SJCRH30 (cell line): ENCODE measurements at regions not wholly inside any gene's neighbourhood (a gene's known extent, or its start where the extent isn't known, plus 50 kb on each side); places are given as distances from the start of the nearest gene placed in this dataset.

Source experiments
- DNase-seq, 2 experiments: peaks; one replicate each; pipeline ENCODE4 v3.0.0-alpha.2; 2015 to 2020
- H3K27ac ChIP-seq: fragments of 250-450 bp; sonication (Bioruptor Pico); 2 replicates; pipeline ENCODE4 v1.5.1; 2020; ENCODE audit warnings: mild to moderate bottlenecking, moderate library complexity
- H3K27me3 ChIP-seq: fragments of 250-450 bp; sonication (Bioruptor Pico); 2 replicates; pipeline ENCODE4 v1.5.1; 2020; ENCODE audit warnings: mild to moderate bottlenecking, moderate library complexity
- H3K36me3 ChIP-seq: fragments of 250-450 bp; sonication (Bioruptor Pico); 2 replicates; pipeline ENCODE4 v1.5.1; 2020; ENCODE audit warnings: mild to moderate bottlenecking, moderate library complexity
- H3K4me1 ChIP-seq: fragments of 250-450 bp; sonication (Bioruptor Pico); 2 replicates; pipeline ENCODE4 v1.5.1; 2020; ENCODE audit warnings: mild to moderate bottlenecking, moderate library complexity
- H3K4me3 ChIP-seq: fragments of 250-450 bp; sonication (Bioruptor Pico); 2 replicates; pipeline ENCODE4 v1.5.1; 2020; ENCODE audit warnings: mild to moderate bottlenecking, moderate library complexity
- H3K9me3 ChIP-seq: fragments of 250-450 bp; sonication (Bioruptor Pico); replicated peaks from 2 replicates; pipeline ENCODE4 v1.5.1; 2020; ENCODE audit warnings: mild to moderate bottlenecking, moderate library complexity

DNA sequence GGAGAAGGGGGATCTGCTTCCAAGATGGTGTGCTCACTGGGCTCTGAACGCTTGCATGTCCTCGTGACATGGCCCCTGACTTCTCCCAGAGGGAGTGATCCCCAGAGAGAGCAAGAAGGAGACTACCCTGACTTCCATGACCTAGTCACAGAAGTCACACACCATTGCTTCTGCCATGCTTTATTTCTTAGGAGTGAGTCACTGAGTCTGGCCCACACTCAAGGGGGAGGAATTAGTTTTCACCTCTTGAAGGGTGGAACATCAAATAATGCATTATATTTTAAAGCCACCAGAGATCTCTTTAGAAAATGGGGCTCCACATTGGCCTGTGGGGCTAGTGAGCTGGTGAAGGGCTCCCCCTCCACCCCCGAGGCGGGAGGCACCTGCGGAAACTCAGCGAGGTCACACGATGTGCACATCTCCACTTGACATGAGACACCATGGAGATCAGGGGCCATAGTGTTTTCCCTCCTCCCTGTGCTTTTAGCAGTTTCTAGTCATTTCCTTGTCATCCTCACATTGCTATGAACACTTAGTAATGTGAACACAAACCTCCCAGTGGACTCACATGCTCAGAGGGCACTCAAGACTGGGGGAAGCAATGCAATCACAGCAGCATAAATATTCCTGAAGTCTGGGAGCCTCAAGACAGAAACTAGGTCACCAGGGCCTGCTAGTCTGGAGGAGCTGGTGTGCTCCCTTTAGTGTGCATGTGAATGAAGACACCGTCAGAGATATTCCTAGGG is 87.4 kb upstream of the FZD10 start:
- H3K9me3 ChIP-seq: no peaks in the 10 kb centered on the region
- H3K4me1 ChIP-seq: no peaks in the 10 kb centered on the region
- H3K36me3 ChIP-seq: no peaks in the 10 kb centered on the region
- no peak overlapping the region for H3K4me3 ChIP-seq
- DNase-seq: no peak
- H3K27me3 ChIP-seq: no peaks in the 10 kb centered on the region
- H3K27ac ChIP-seq: no peak overlapping the region

DNA sequence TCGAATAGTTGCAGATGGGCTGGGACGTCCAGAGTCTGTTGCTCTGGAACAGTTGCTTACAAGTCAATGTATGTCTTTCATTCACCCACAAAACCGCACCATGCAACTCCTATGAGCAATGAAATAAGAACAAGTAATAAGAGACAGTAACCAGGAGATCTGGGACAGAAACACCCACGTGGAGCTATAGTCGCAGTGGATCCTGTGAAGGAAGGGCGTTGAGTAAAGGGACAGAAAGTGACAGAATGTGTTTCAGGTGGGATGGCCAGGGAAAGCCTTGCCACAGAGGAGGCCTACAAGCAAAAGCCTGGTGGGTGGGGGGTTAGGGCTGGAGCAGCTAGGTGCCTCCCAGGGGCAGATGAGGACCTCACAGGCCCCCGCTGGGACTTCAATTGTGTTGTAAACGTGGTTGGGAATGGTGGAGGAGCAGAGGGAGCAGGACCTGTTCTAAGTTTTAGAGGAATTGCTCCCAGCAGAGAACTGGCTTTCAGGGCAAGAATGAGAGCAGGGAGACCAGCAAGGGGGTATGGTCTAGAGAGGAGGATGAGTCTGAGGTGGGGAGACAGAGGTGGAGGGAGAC is 86.7 kb upstream of the FZD10 start:
- no peak for DNase-seq
- Histone ChIP-seq H3K9me3 (no peaks in the 10 kb centered on the region), H3K27ac (no peak overlapping the region), H3K4me3 (no peak overlapping the region), H3K36me3 (no peaks in the 10 kb centered on the region), H3K4me1 (no peaks in the 10 kb centered on the region), H3K27me3 (no peaks in the 10 kb centered on the region)

DNA sequence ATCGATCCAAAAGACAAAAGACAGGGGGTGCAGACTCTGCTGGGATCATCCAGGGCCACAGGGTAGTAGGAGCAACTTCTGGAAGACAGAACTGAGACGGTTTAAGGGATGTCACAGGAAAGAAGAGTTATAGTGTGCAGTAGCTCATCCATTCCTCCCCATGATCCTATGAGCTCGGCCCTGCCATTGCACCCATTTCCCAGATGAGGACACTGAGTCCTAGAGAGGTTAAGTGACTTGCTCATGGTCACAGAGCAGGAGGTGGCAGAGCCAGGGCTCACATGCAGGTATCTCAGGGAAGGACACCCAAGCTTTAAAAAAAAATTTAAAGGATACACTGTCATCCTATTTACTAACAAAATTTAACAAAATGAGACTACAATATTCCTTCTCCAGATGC is 86.1 kb upstream of the FZD10 start:
- Histone ChIP-seq H3K4me1 (no peaks in the 10 kb centered on the region), H3K4me3 (no peak overlapping the region), H3K27me3 (no peaks in the 10 kb centered on the region), H3K27ac (no peak overlapping the region), H3K9me3 (no peaks in the 10 kb centered on the region), H3K36me3 (no peaks in the 10 kb centered on the region)
- DNase-seq: no peak

DNA sequence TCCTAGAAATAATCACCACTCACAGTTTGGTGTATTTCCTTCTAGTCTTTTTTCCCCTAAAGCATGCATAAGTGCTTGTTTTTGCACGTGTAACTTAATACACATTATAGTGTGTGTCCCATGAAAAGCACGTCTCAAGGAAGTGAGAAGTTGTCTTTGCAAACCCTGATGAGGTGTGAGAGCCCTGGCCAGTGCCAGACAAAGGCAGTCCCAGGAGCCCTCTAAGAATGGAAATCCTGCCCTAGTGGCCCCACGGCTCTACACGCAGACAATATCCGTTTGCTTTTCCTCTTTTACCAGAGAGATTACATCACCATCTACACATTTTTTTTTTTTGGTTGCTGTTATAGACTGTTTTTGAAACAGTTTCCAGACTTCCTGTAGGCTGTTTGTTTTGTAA is 85.5 kb upstream of the FZD10 start:
- DNase-seq: no peak
- no peaks in the 10 kb centered on the region for H3K9me3 ChIP-seq
- no peaks in the 10 kb centered on the region for H3K36me3 ChIP-seq
- no peaks in the 10 kb centered on the region for H3K4me1 ChIP-seq
- no peak overlapping the region for H3K27ac ChIP-seq
- H3K27me3 ChIP-seq: no peaks in the 10 kb centered on the region
- no peak overlapping the region for H3K4me3 ChIP-seq

DNA sequence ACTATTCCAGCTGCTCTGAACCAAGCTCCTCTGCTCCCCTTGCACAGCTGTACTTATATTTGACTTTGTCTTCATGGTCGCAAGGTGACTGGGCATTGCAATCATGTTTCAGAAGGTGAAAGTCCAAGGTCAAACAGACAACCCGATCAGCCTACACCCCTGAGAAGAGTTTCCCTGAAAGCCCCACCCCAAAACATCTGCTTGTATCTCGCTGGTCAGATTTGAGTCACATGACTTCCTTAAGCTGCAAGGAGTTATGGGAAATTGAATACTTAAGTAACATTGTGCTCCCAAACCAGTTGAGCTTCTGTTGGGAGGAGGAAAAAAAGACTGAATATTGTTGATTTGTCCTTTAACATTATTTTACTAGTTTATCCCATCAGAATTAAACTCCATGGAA is 83.4 kb upstream of the FZD10 start:
- H3K36me3 ChIP-seq: no peaks in the 10 kb centered on the region
- H3K27me3 ChIP-seq: no peaks in the 10 kb centered on the region
- no peak overlapping the region for H3K4me3 ChIP-seq
- no peaks in the 10 kb centered on the region for H3K9me3 ChIP-seq
- no peak overlapping the region for H3K27ac ChIP-seq
- no peak for DNase-seq
- H3K4me1 ChIP-seq: no peaks in the 10 kb centered on the region

DNA sequence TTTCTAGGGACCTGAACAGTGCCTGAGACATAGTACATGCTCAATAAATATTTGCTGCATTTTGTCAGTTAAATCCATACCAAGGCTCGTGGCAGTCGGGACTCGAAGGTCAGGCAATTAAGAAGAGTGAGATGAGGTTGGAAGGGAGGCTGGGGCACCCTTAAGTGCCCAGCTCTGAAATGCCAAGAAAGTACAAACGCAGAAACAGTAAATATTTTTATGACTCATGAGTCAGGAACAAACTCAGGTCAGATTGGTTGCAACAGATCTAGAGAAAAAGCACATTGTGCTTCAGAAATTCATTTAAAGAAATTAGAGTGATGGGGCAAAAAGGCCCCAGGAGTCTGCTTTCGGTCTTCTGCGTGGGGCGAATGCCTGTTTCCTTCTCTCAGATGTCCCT is 83.0 kb upstream of the FZD10 start:
- no peak for DNase-seq
- H3K4me1 ChIP-seq: no peaks in the 10 kb centered on the region
- H3K9me3 ChIP-seq: no peaks in the 10 kb centered on the region
- no peaks in the 10 kb centered on the region for H3K36me3 ChIP-seq
- no peaks in the 10 kb centered on the region for H3K27me3 ChIP-seq
- no peak overlapping the region for H3K4me3 ChIP-seq
- no peak overlapping the region for H3K27ac ChIP-seq

DNA sequence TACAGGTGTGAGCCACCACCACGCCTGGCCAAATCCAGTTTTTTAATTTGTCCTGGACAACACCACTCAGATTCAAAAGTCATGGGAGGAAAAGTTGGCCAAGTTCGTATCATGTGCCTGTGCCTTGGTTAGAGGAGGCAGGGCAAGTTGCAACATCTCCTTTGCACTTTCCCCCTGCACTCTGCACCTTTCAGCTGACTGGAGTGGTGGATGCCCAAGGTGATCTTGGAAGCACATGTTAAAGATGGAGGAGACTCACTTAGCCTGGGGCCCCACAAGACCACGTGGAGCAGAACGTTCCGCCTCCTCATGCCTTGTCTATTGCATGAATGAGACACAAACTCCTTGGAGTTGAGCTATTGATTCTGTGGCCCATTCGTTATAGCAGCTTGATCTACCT is 82.1 kb upstream of the FZD10 start:
- Histone ChIP-seq H3K36me3 (no peaks in the 10 kb centered on the region), H3K4me1 (no peaks in the 10 kb centered on the region), H3K27me3 (0 out of 2 replicates have a peak, but pooled peaks cover under 1% of the 10 kb centered on the region), H3K27ac (no peak overlapping the region), H3K4me3 (no peak overlapping the region), H3K9me3 (no peaks in the 10 kb centered on the region)
- DNase-seq: no peak

DNA sequence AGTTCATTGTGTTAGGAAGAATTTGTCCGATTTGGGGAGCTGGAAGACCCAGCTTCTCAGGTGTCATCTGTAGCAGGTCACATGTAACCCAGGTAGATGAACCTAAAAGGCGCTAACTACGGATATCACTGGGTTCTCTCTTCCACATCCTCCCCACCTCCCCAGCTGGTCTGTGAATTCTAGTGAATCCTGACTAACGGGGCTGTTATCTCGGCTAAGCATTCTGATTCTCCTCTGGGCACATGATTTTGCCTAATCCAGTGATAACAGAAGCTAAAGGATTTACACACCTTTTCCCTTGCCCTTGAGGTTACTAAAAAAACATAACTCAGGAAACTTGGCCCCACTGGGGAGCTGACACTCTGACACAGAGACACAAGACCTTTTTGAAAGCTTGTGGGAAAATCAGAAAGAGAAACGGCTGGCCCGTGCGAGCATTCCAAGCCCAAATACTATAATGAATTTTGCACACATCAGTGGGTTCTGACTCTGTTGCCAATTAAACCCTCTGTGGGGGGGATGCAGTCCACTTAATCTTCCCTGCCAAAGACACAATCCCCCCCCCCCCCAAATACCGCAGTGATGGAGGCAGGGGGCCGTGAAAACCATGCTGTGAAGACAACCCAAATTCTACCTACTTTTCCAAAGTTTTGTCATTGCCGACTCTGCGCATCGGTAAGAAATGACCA is 81.0 kb upstream of the FZD10 start:
- H3K36me3 ChIP-seq: no peaks in the 10 kb centered on the region
- no peaks in the 10 kb centered on the region for H3K4me1 ChIP-seq
- H3K27me3 ChIP-seq: 0 out of 2 replicates have a peak, but pooled peaks cover 4% of the 10 kb centered on the region
- H3K27ac ChIP-seq: no peak overlapping the region
- no peak for DNase-seq
- H3K4me3 ChIP-seq: no peak overlapping the region
- H3K9me3 ChIP-seq: no peaks in the 10 kb centered on the region

DNA sequence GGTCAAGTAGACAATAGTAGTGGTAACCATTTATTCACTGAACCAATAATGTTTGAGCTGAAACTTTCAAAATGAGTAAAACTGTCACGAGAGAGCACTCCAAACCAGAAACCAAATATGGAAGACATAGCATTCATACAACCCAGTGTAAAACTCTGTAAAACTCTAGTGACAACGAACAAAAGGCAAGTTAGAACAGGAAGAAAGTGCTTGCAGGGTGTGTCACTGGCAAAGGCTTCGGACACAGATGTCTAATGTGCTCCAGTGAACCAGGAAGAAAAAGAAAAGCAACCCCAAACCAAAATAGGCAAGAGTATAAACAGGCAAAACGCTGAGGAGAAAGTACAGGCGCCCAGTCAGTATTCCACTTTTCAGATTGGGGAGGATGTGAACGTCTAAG is 79.3 kb upstream of the FZD10 start:
- Histone ChIP-seq H3K27me3 (0 out of 2 replicates have a peak, but pooled peaks cover 4% of the 10 kb centered on the region), H3K4me3 (no peak overlapping the region), H3K4me1 (no peaks in the 10 kb centered on the region), H3K36me3 (no peaks in the 10 kb centered on the region), H3K27ac (no peak overlapping the region), H3K9me3 (no peaks in the 10 kb centered on the region)
- no peak for DNase-seq

DNA sequence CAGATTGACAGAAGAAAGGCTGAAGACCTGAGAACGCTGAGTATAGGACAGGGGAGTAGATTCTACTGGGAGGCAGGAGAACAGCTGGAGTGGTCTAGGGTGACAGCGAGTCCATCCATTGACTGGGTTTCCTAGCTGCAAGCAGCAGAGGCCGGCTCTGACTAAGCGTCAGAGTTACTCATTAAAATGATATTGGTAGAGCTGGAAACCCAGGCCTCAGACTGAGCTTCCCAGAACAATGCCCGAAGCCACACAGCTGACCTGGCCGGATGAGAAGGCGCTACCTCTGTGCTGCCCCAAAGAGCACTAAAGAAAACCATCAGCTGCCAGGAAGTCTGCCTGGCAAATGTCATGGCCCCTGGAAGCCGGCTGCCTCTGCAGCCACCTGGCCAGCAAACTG is 78.5 kb upstream of the FZD10 start:
- DNase-seq: no peak
- H3K36me3 ChIP-seq: no peaks in the 10 kb centered on the region
- 0 out of 2 replicates have a peak, but pooled peaks cover 4% of the 10 kb centered on the region for H3K27me3 ChIP-seq
- no peaks in the 10 kb centered on the region for H3K9me3 ChIP-seq
- no peak overlapping the region for H3K27ac ChIP-seq
- H3K4me1 ChIP-seq: no peaks in the 10 kb centered on the region
- no peak overlapping the region for H3K4me3 ChIP-seq

DNA sequence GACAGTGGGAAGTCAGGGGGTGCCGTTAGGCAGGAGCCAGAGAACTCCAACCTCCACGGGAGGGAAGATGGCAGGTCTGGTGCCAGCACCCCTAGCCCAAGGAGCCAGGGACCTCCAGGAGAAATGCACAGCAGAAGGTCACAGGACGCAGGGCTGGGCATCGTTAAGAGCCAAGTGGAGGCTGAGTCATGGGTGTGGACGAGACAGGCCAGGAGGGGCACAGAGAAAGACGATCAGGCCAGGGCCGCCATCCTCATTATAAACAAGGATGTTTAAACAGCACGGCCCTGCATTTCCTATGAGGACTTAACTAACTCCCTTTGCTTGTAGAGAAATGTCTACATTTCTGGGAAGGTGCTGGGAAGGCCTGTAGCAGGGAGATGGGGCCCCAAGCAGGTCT is 77.9 kb upstream of the FZD10 start:
- H3K9me3 ChIP-seq: no peaks in the 10 kb centered on the region

DNA sequence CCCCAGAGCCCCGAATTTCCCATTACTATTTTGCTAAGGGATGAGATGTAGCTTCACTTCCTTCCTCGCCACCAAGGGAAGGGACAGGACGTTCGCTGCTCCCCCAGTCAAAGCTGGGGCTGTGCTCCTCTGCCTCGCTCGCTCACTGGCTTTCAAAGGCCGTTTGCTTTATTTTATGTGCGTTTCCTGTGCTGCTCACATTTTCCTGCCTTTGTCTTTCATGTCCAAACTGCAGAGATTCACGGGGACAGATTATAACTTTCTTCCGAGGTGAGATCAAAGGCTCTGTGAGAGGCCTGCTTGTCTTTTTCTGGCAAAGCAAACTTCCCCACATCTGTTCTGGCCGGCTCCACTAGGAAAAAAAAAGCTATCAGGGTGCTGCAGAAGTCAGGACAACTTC is 76.0 kb upstream of the FZD10 start:
- no peaks in the 10 kb centered on the region for H3K4me1 ChIP-seq
- no peak overlapping the region for H3K27ac ChIP-seq
- H3K9me3 ChIP-seq: no peaks in the 10 kb centered on the region
- 0 out of 2 replicates have a peak, but pooled peaks cover 4% of the 10 kb centered on the region for H3K27me3 ChIP-seq
- no peaks in the 10 kb centered on the region for H3K36me3 ChIP-seq
- no peak for DNase-seq
- H3K4me3 ChIP-seq: no peak overlapping the region

More for the DNA sequence above, 77.9 kb upstream of the FZD10 start:
- no peaks in the 10 kb centered on the region for H3K36me3 ChIP-seq
- no peak overlapping the region for H3K4me3 ChIP-seq
- H3K27ac ChIP-seq: no peak overlapping the region
- DNase-seq: no peak
- H3K27me3 ChIP-seq: 0 out of 2 replicates have a peak, but pooled peaks cover 4% of the 10 kb centered on the region
- no peaks in the 10 kb centered on the region for H3K4me1 ChIP-seq

DNA sequence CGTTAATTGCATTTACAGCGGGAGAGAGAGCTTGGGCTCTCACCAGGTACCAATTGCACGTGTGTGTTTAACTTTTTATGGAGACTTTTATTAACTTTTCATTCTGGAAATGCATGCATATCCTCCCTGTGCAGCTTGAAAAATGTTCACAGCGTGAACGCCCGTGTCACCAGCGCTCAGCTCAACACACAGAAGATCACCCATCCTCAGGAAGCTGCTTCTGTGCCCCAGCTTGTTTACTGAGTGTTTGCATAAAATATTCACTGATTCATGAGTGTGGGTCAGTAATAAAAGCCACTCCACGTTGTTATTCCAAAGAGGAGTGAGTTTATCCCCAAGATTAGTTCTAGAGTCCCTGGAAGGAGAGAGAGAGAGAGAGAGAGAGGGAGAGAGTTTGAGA is 75.5 kb upstream of the FZD10 start:
- no peaks in the 10 kb centered on the region for H3K9me3 ChIP-seq
- 0 out of 2 replicates have a peak, but pooled peaks cover 4% of the 10 kb centered on the region for H3K27me3 ChIP-seq
- no peak overlapping the region for H3K4me3 ChIP-seq
- no peak overlapping the region for H3K27ac ChIP-seq
- no peaks in the 10 kb centered on the region for H3K4me1 ChIP-seq
- DNase-seq: no peak
- H3K36me3 ChIP-seq: no peaks in the 10 kb centered on the region

DNA sequence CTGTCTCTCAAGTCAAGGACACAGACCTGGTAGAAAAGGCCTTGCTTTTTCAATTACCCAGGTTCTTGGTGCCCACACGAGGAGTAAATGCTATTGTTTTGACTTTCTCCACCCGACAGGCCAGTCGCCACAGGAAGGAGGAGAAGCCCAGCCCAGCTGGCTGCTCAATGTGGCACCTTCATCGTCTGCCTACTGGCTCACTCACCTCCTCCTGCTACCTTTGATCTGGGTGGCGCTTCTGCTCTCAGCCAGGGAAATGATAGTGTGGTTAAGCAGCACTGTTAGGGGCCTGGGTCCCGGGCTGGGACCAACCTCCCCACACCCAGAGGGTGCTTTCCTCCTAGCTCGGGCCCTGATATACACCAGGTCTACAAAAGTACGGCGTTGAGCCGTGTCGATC is 75.0 kb upstream of the FZD10 start:
- 0 out of 2 replicates have a peak, but pooled peaks cover 4% of the 10 kb centered on the region for H3K27me3 ChIP-seq
- no peak overlapping the region for H3K27ac ChIP-seq
- H3K4me1 ChIP-seq: no peaks in the 10 kb centered on the region
- H3K36me3 ChIP-seq: no peaks in the 10 kb centered on the region
- no peak for DNase-seq
- H3K4me3 ChIP-seq: no peak overlapping the region
- H3K9me3 ChIP-seq: no peaks in the 10 kb centered on the region

DNA sequence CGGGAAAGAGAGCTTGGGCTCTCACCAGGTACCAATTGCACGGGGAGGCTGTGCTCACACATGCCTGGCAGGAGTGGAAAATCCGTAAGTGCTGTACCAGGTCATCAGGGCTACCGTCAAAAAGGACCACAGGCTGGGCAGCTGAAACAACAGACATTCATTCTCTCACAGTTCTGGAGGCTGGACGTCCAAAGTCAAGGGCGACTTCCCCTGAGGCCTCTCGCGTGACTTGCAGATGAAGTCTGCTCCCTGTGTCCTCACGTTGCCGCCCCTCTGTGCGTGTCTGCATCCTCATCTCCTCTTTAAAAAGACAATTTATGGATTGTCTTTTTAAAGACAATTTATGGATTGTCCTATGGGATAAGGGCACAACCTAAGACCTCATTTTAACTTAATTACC is 73.8 kb upstream of the FZD10 start:
- no peak for DNase-seq
- no peaks in the 10 kb centered on the region for H3K36me3 ChIP-seq
- H3K27ac ChIP-seq: no peak overlapping the region
- H3K4me1 ChIP-seq: no peaks in the 10 kb centered on the region
- H3K9me3 ChIP-seq: no peaks in the 10 kb centered on the region
- H3K4me3 ChIP-seq: no peak overlapping the region
- 0 out of 2 replicates have a peak, but pooled peaks cover 4% of the 10 kb centered on the region for H3K27me3 ChIP-seq
